ENCODE measurements at regions not wholly inside any gene's neighbourhood (a gene's known extent, or its start where the extent isn't known, plus 50 kb on each side); places are given as distances from the start of the nearest gene placed in this dataset.

GRCh38 chr2:160889439-160890170 lies 270.6 kb upstream of the TANK start:
- DNase-seq: no peak

GRCh38 chr2:160890667-160891352 lies 269.4 kb upstream of the TANK start:
- DNase-seq: no peak

- no peak for DNase-seq
Observed at GRCh38 chr2:160891353-160891740, 268.9 kb upstream of the TANK start.

- DNase-seq: no peak
Observed at GRCh38 chr2:160892204-160892603, 268.0 kb upstream of the TANK start.

GRCh38 chr2:160893581-160893980 lies 266.6 kb upstream of the TANK start:
- no peak for DNase-seq

GRCh38 chr2:160898581-160899307 lies 261.5 kb upstream of the TANK start:
- no peak for DNase-seq

GRCh38 chr2:160901613-160902012 lies 258.6 kb upstream of the TANK start:
- DNase-seq: no peak

- no peak for DNase-seq
Observed at GRCh38 chr2:160905862-160906261, 254.4 kb upstream of the TANK start.

- no peak for DNase-seq
Observed at GRCh38 chr2:160906878-160907277, 253.3 kb upstream of the TANK start.

GRCh38 chr2:160907738-160908137 lies 252.5 kb upstream of the TANK start:
- DNase-seq: no peak

GRCh38 chr2:160908157-160908556 lies 252.1 kb upstream of the TANK start:
- DNase-seq: no peak

GRCh38 chr2:160909781-160910242 lies 250.4 kb upstream of the TANK start:
- no peak for DNase-seq

GRCh38 chr2:160910681-160911080 lies 249.5 kb upstream of the TANK start:
- DNase-seq: no peak

GRCh38 chr2:160911258-160911657 lies 249.0 kb upstream of the TANK start:
- DNase-seq: no peak

GRCh38 chr2:160912276-160912675 lies 248.0 kb upstream of the TANK start:
- no peak for DNase-seq

GRCh38 chr2:160913323-160913722 lies 246.9 kb upstream of the TANK start:
- no peak for DNase-seq

GRCh38 chr2:160914217-160914616 lies 246.0 kb upstream of the TANK start:
- DNase-seq: no peak

- DNase-seq: no peak
Observed at GRCh38 chr2:160916300-160916699, 243.9 kb upstream of the TANK start.

- DNase-seq: no peak
Observed at GRCh38 chr2:160917850-160918249, 242.4 kb upstream of the TANK start.

GRCh38 chr2:160918258-160918657 lies 242.0 kb upstream of the TANK start:
- DNase-seq: no peak

GRCh38 chr2:160918906-160919503 lies 241.2 kb upstream of the TANK start:
- DNase-seq: no peak

GRCh38 chr2:160920061-160920460 lies 240.2 kb upstream of the TANK start:
- no peak for DNase-seq

GRCh38 chr2:160920791-160921303 lies 239.4 kb upstream of the TANK start:
- DNase-seq: no peak

Data from NCI-H1048 (cell line).